OCI-LY1 (cell line): ENCODE measurements at regions not wholly inside any gene's neighbourhood (a gene's known extent, or its start where the extent isn't known, plus 50 kb on each side); places are given as distances from the start of the nearest gene placed in this dataset.

Experiments
- H2AFZ ChIP-seq: fragments of 200-600 bp; sonication (generic), shearing (Covaris generic); 2 replicates; pipeline ENCODE4 v1.6.0; 2014; ENCODE audit warnings: antibody characterized with exemption, mild to moderate bottlenecking, low read length
- H3F3A ChIP-seq: fragments of 200-600 bp; sonication (generic), shearing (Covaris generic); 2 replicates; pipeline ENCODE4 v1.6.0; 2014; ENCODE audit warnings: mild to moderate bottlenecking, antibody characterized with exemption, low read length, moderate library complexity; ENCODE audit not compliant: insufficient read depth
- H3K27ac ChIP-seq: fragments of 200-600 bp; sonication (generic); 2 replicates; pipeline ENCODE4 v1.5.1; 2014; ENCODE audit warnings: low read length, mixed run types, mild to moderate bottlenecking, low read depth; ENCODE audit not compliant: poor library complexity, severe bottlenecking
- H3K27me3 ChIP-seq: fragments of 200-600 bp; sonication (generic); 2 replicates; pipeline ENCODE4 v1.6.0; 2014; ENCODE audit warnings: antibody characterized with exemption, mild to moderate bottlenecking, low read length, moderate library complexity; ENCODE audit not compliant: insufficient read depth
- H3K36me3 ChIP-seq: fragments of 200-600 bp; sonication (generic); 2 replicates; pipeline ENCODE4 v1.6.1; 2014; ENCODE audit warnings: mild to moderate bottlenecking, antibody characterized with exemption, low read length, moderate library complexity, mixed read lengths; ENCODE audit not compliant: insufficient read depth
- H3K4me1 ChIP-seq: fragments of 200-600 bp; sonication (generic); 2 replicates; pipeline ENCODE4 v1.5.1; 2014; ENCODE audit warnings: mild to moderate bottlenecking, low read length, moderate library complexity; ENCODE audit not compliant: insufficient read depth, severe bottlenecking
- H3K4me2 ChIP-seq: fragments of 200-600 bp; sonication (generic), shearing (Covaris generic); 2 replicates; pipeline ENCODE4 v1.6.1; 2014; ENCODE audit warnings: low read length
- H3K4me3 ChIP-seq: fragments of 200-600 bp; sonication (generic); 2 replicates; pipeline ENCODE4 v1.5.1; 2014; ENCODE audit warnings: low read length, low read depth, mild to moderate bottlenecking, mixed read lengths; ENCODE audit not compliant: poor library complexity, severe bottlenecking
- H3K79me2 ChIP-seq: fragments of 200-600 bp; shearing (Covaris generic); 2 replicates; pipeline ENCODE4 v1.6.1; 2016; ENCODE audit warnings: mixed run types, low read length, mixed read lengths; ENCODE audit not compliant: insufficient read depth
- H3K9ac ChIP-seq: fragments of 200-600 bp; sonication (generic), shearing (Covaris generic); 2 replicates; pipeline ENCODE4 v1.6.1; 2014; ENCODE audit warnings: mild to moderate bottlenecking, low read length, mixed read lengths
- H3K9me2 ChIP-seq: fragments of 200-600 bp; sonication (generic), shearing (Covaris generic); 2 replicates; pipeline ENCODE4 v1.6.1; 2014; ENCODE audit warnings: low read depth, mild to moderate bottlenecking, low read length, mixed read lengths
- H3K9me3 ChIP-seq: fragments of 200-600 bp; shearing (Covaris generic); 2 replicates; pipeline ENCODE4 v1.6.1; 2014; ENCODE audit warnings: low read length, mixed read lengths
- H4K20me1 ChIP-seq: fragments of 200-600 bp; sonication (generic), shearing (Covaris generic); 2 replicates; pipeline ENCODE4 v1.6.0; 2016; ENCODE audit warnings: mild to moderate bottlenecking, low read length; ENCODE audit not compliant: insufficient read depth
- CTCF ChIP-seq: fragments of 200-600 bp; sonication (generic), shearing (Covaris generic); IDR thresholded peaks from 2 replicates; pipeline ENCODE4 v1.5.1; 2017; ENCODE audit warnings: mild to moderate bottlenecking, antibody characterized with exemption, low read length, moderate library complexity, mixed read lengths
- EZH2 ChIP-seq: fragments of 200-600 bp; sonication (generic), shearing (Covaris generic); IDR thresholded peaks from 2 replicates; pipeline ENCODE4 v1.8.0; 2017; ENCODE audit warnings: borderline replicate concordance, mixed run types, mild to moderate bottlenecking, antibody characterized with exemption, low read length, moderate library complexity, mixed read lengths

DNA sequence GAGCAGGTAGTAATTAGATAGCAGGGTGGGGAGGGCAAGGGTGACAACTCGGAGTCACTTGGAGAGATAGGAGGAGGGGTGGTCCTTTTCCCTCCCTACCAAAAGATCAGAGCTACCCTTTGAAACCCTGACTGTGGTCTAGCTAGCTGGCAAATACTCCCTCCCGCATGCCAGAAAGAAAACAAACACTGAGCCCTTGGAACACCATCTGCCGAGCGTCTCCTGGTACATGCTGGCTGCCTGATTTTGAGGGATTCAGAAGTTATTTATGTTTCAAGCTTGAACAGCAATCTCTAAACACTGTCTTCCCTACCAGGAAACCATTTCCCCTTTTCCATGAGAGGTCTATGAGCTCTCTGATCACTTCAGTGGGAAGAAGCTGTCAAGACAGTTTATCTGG, 291.6 kb upstream of the CFAP20DC start:
- Histone ChIP-seq H3K9me2 (no peaks in the 10 kb centered on the region), H3K9me3 (no peaks in the 10 kb centered on the region), H3F3A (no peaks in the 10 kb centered on the region), H3K4me1 (no peaks in the 10 kb centered on the region), H3K4me3 (no peak overlapping the region), H3K36me3 (no peaks in the 10 kb centered on the region), H3K79me2 (no peaks in the 10 kb centered on the region), H3K27me3 (no peaks in the 10 kb centered on the region), H3K4me2 (no peak overlapping the region), H3K27ac (no peak overlapping the region), H3K9ac (no peak overlapping the region), H2AFZ (no peak overlapping the region), H4K20me1 (no peaks in the 10 kb centered on the region)
- TF ChIP-seq EZH2 (no peak), CTCF (no peak)

GRCh38 chr3:59339818-59340217, 290.0 kb upstream of the CFAP20DC start:
- Histone ChIP-seq H3K9me2 (no peaks in the 10 kb centered on the region), H4K20me1 (no peaks in the 10 kb centered on the region), H3K4me2 (no peak overlapping the region), H3K79me2 (no peaks in the 10 kb centered on the region), H3K9ac (no peak overlapping the region), H3F3A (no peaks in the 10 kb centered on the region), H3K4me1 (no peaks in the 10 kb centered on the region), H2AFZ (no peak overlapping the region), H3K27ac (no peak overlapping the region), H3K4me3 (no peak overlapping the region), H3K9me3 (no peaks in the 10 kb centered on the region), H3K36me3 (no peaks in the 10 kb centered on the region), H3K27me3 (no peaks in the 10 kb centered on the region)
- no peak for TF ChIP-seq EZH2
- TF ChIP-seq CTCF: no peak

DNA sequence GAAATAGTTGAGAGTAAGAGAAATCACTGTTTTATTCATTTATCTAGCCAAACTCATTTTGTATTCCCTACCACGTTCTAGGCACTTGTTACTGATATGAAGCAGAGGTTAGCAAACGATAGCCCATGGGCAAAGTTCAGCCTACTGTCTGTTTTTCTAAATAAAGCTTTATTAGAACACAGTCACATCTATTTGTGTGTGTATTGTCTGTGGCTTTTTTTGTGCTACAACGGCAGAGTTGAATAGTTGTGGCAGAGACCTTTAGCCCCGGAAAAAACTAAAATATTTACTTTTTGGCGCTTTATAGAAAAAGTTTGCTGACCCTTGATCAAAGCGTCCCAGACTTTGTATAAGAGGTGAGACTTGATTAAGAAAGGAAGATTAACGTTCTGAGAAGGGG, 289.1 kb upstream of the CFAP20DC start:
- H3K27me3 ChIP-seq: no peaks in the 10 kb centered on the region
- H4K20me1 ChIP-seq: no peaks in the 10 kb centered on the region
- H3K4me3 ChIP-seq: no peak overlapping the region
- no peak overlapping the region for H3K4me2 ChIP-seq
- no peaks in the 10 kb centered on the region for H3K36me3 ChIP-seq
- H3K27ac ChIP-seq: no peak overlapping the region
- H3K9me2 ChIP-seq: no peaks in the 10 kb centered on the region
- H3K9ac ChIP-seq: no peak overlapping the region
- no peak overlapping the region for H2AFZ ChIP-seq
- no peaks in the 10 kb centered on the region for H3K4me1 ChIP-seq
- no peaks in the 10 kb centered on the region for H3K79me2 ChIP-seq
- TF ChIP-seq EZH2 (no peak), CTCF (no peak)
- no peaks in the 10 kb centered on the region for H3F3A ChIP-seq
- no peaks in the 10 kb centered on the region for H3K9me3 ChIP-seq
